Adipocyte (in vitro differentiated cells): ENCODE measurements at regions not wholly inside any gene's neighbourhood (a gene's known extent, or its start where the extent isn't known, plus 50 kb on each side); places are given as distances from the start of the nearest gene placed in this dataset.

ENCODE experiments used
- DNase-seq: peaks from one replicate; pipeline ENCODE4 v3.0.0-alpha.2; 2015; ENCODE audit warnings: low read depth
- H3K27me3 ChIP-seq: replicated peaks from 2 replicates; pipeline ENCODE4 v1.7.0; 2013; ENCODE audit warnings: mild to moderate bottlenecking, low read length, moderate library complexity; ENCODE audit not compliant: control insufficient read depth, insufficient read depth
- H3K36me3 ChIP-seq: 2 replicates; pipeline ENCODE4 v1.7.0; 2013; ENCODE audit warnings: low read length, mild to moderate bottlenecking, moderate library complexity; ENCODE audit not compliant: control insufficient read depth, insufficient read depth, severe bottlenecking
- H3K4me1 ChIP-seq: 2 replicates; pipeline ENCODE4 v1.7.0; 2013; ENCODE audit warnings: mild to moderate bottlenecking, low read length, moderate library complexity; ENCODE audit not compliant: control insufficient read depth, insufficient read depth
- H3K4me3 ChIP-seq: 2 replicates; pipeline ENCODE4 v1.7.0; 2013; ENCODE audit warnings: mild to moderate bottlenecking, low read length, moderate library complexity
- H3K9ac ChIP-seq: 2 replicates; pipeline ENCODE4 v1.7.0; 2013; ENCODE audit warnings: mild to moderate bottlenecking, low read length, moderate library complexity
- H3K9me3 ChIP-seq: 2 replicates; pipeline ENCODE4 v1.7.0; 2013; ENCODE audit warnings: mild to moderate bottlenecking, low read length, moderate library complexity; ENCODE audit not compliant: control insufficient read depth

- H3K4me3 ChIP-seq = no peak overlapping the region
- H3K36me3 ChIP-seq = no peaks in the 10 kb centered on the region
- no peaks in the 10 kb centered on the region for H3K9me3 ChIP-seq
- peaks cover 10% of the 10 kb centered on the region for H3K4me1 ChIP-seq
- DNase-seq = no peak
- H3K9ac ChIP-seq = no peak overlapping the region
- H3K27me3 ChIP-seq = no peaks in the 10 kb centered on the region
Observed at GRCh38 chr5:69035665-69036064, 58.1 kb upstream of the SLC30A5 start.

- no peaks in the 10 kb centered on the region for H3K9me3 ChIP-seq
- no peak overlapping the region for H3K4me3 ChIP-seq
- no peak overlapping the region for H3K9ac ChIP-seq
- H3K4me1 ChIP-seq = no peaks in the 10 kb centered on the region
- DNase-seq = no peak
- no peaks in the 10 kb centered on the region for H3K36me3 ChIP-seq
- H3K27me3 ChIP-seq = no peaks in the 10 kb centered on the region
Observed at GRCh38 chr5:69038539-69038938, 55.3 kb upstream of the SLC30A5 start.

DNA sequence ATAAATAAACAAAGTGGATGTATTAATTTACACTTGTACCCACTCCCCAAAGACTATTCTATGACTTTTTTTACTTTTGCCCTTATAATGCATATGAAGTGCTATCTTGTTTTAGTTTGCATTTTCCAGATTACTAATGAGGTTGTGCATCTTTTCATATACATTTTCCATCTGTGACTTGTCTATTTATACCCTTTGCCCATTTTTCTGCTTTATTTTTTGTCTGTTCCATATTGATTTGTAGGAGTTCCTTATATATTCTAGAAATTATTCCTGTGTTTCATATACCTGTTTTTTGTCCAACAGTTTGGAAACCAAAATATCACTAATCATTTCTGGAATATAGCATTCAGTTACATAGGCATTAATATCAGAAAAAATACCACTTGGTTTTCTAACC, 54.0 kb upstream of the SLC30A5 start:
- no peak overlapping the region for H3K9ac ChIP-seq
- H3K9me3 ChIP-seq = no peaks in the 10 kb centered on the region
- H3K27me3 ChIP-seq = no peaks in the 10 kb centered on the region
- no peaks in the 10 kb centered on the region for H3K36me3 ChIP-seq
- no peaks in the 10 kb centered on the region for H3K4me1 ChIP-seq
- H3K4me3 ChIP-seq = no peak overlapping the region
- DNase-seq = no peak

- peak overlapping the region; percentile 87 for H3K9ac ChIP-seq
- peak overlapping the region; percentile 86 for H3K4me3 ChIP-seq
- H3K36me3 ChIP-seq = no peaks in the 10 kb centered on the region
- no peaks in the 10 kb centered on the region for H3K9me3 ChIP-seq
- no peaks in the 10 kb centered on the region for H3K27me3 ChIP-seq
- DNase-seq = no peak
- H3K4me1 ChIP-seq = no peaks in the 10 kb centered on the region
Observed at GRCh38 chr5:69042500-69042899, 51.3 kb upstream of the SLC30A5 start.

DNA sequence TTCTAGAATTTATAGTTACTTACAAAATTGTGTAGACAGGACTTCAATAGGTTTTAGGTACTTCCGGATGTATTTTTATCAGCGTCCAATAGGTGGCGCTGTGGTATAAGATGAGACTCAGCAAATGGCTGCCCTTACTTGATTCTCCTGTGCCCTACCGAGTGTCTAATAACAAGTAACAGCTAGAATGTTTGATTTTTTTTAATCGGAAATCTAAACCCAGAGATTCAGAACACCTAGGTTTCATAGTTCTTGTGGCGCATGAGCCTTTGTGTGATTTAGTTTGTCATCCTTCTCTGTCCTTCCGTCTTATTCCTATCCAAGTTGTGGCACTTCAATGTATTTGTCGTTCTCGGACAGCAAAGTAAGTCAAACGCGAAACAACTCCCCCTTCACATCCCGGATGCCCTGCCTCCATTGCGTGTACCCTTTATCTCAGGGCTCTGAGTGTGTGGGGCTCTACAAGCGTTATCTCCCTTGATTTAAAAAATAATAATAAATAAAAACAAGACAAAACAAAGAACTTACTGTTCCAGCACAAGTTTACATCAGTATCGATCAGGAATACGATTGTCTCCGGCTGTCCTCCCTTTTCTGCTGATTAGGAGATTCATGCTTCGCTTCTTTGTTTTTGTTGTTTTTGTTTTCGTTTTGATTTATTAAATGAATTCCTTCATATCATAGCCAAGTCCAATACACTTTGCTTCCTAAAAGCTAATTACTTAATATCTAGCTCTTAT, 50.7 kb upstream of the SLC30A5 start:
- DNase-seq = peak; percentile 86
- Histone ChIP-seq H3K4me3 (peak overlapping the region; percentile 86), H3K4me1 (no peaks in the 10 kb centered on the region), H3K9ac (peak overlapping the region; percentile 87), H3K36me3 (no peaks in the 10 kb centered on the region), H3K9me3 (no peaks in the 10 kb centered on the region), H3K27me3 (no peaks in the 10 kb centered on the region)

GRCh38 chr5:69043655-69043996, 50.2 kb upstream of the SLC30A5 start:
- H3K36me3 ChIP-seq = no peaks in the 10 kb centered on the region
- no peaks in the 10 kb centered on the region for H3K27me3 ChIP-seq
- H3K4me1 ChIP-seq = no peaks in the 10 kb centered on the region
- peak overlapping the region; percentile 87 for H3K9ac ChIP-seq
- H3K4me3 ChIP-seq = peak overlapping the region; percentile 86
- no peak for DNase-seq
- H3K9me3 ChIP-seq = no peaks in the 10 kb centered on the region
